ENCODE measurements at regions not wholly inside any gene's neighbourhood (a gene's known extent, or its start where the extent isn't known, plus 50 kb on each side); places are given as distances from the start of the nearest gene placed in this dataset.

- no peak overlapping the region for H3K4me3 ChIP-seq (ENCODE audit: low read depth, low read length)
- DNase-seq (ENCODE audit: low read depth), result no peak
- TF ChIP-seq CTCF (IDR thresholded peaks at IDR 0.05; ENCODE audit: control insufficient read depth, extremely low read depth, insufficient read depth), result no peak
Measured at GRCh38 chr5:136620016-136620419, 254.7 kb upstream of the TRPC7 start.

GRCh38 chr5:136619556-136619955, 254.2 kb upstream of the TRPC7 start:
- no peak for TF ChIP-seq CTCF (IDR thresholded peaks at IDR 0.05; ENCODE audit: control insufficient read depth, extremely low read depth, insufficient read depth)
- no peak for DNase-seq (ENCODE audit: low read depth)
- no peak overlapping the region for H3K4me3 ChIP-seq (ENCODE audit: low read depth, low read length)

DNA sequence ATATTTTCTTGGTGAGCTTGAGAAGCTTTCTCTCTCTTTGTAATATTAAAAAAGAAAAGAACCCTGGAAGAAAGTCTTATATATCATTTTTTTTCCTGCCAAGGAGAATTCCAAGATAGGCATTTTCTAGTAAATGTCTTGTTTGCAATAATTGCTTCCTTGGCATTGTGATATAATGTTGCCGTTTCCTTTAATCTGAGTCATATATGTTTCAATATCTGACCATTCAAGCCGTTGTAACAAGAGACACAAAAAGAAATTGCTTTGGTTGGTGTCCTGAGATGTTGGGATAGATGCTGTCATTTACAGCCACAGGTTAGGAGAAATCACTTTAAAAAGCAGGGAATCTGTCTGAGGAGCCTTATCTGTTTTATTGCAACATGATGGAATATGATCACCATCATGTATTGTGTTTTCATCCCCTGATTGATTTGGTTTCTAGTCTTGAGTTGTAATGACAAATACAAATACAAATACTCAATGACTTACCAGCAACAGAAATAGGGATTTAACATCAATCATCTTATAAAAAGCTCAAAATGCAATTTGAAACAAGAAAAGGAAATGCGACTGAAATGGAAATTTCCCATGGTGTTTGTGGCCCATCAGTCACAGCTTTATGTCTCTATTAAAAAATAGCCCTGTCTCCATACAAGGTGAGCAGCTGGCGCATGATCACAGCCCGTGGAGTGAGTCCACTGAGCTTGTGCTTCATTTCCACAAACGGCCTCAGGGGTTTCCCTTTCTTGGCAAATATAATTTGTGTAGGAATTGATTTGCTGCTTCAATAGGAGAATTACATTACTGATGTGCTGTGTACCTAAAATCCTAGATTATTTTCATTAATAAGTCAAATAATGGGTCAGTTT, 250.1 kb upstream of the TRPC7 start:
- no peak for DNase-seq (ENCODE audit: low read depth)
- no peak for TF ChIP-seq CTCF (IDR thresholded peaks at IDR 0.05; ENCODE audit: control insufficient read depth, extremely low read depth, insufficient read depth)
- H3K4me3 ChIP-seq (ENCODE audit: low read depth, low read length), result no peak overlapping the region

DNA sequence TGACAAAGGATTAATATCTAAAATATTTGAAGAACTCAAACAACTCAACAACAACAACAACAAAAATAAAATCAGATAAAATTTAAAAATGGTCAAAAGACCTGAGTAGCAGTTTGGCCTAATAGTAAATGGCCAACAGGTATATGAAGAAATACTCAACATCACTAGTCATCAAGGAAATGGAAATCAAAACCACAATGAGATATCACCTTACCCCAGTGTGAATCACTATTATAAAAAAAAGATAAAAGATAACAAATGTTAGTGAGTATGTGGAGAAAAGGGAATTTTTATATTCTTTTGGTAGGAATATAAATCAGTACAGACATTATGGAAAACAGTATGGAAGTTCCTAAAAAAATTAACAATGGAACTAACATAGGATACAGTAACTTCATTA, 247.9 kb upstream of the TRPC7 start:
- H3K4me3 ChIP-seq (ENCODE audit: low read depth, low read length), result no peak overlapping the region
- DNase-seq (ENCODE audit: low read depth), result no peak
- no peak for TF ChIP-seq CTCF (IDR thresholded peaks at IDR 0.05; ENCODE audit: control insufficient read depth, extremely low read depth, insufficient read depth)

- H3K4me3 ChIP-seq (ENCODE audit: low read depth, low read length), result no peak overlapping the region
- DNase-seq (ENCODE audit: low read depth), result no peak
- no peak for TF ChIP-seq CTCF (IDR thresholded peaks at IDR 0.05; ENCODE audit: control insufficient read depth, extremely low read depth, insufficient read depth)
Measured at GRCh38 chr5:136605638-136606037, 240.3 kb upstream of the TRPC7 start.

- DNase-seq (ENCODE audit: low read depth), result no peak
- H3K4me3 ChIP-seq (ENCODE audit: low read depth, low read length), result no peak overlapping the region
- TF ChIP-seq CTCF (IDR thresholded peaks at IDR 0.05; ENCODE audit: control insufficient read depth, extremely low read depth, insufficient read depth), result no peak
Measured at GRCh38 chr5:136600306-136600705, 235.0 kb upstream of the TRPC7 start.

Data from LNCaP clone FGC (cell line).